GM18511 (cell line): ENCODE measurements at regions not wholly inside any gene's neighbourhood (a gene's known extent, or its start where the extent isn't known, plus 50 kb on each side); places are given as distances from the start of the nearest gene placed in this dataset.

Experiments
- ATAC-seq: cut with Tn5 transposase; IDR thresholded peaks from one replicate; pipeline ENCODE4 v1.9.1; 2021; ENCODE audit warnings: mild to moderate bottlenecking, moderate library complexity; ENCODE audit not compliant: unreplicated experiment

- ATAC-seq: no peak
Observed at GRCh38 chr14:105863296-105864108, 337.1 kb downstream of the TMEM121 start.

DNA sequence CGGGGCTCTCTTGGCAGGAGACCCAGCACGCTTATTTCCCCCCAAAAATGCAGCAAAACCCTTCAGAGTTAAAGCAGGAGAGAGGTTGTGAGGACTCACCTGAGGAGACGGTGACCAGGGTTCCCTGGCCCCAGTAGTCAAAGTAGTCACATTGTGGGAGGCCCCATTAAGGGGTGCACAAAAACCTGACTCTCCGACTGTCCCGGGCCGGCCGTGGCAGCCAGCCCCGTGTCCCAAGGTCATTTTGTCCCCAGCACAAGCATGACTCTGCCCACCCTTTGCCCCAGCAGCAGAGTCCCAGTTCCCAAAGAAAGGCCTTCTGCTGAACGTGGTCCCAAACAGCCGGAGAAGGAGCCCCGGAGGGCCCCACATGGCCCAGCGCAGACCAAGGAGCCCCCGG is 337.7 kb downstream of the TMEM121 start:
- no peak for ATAC-seq

DNA sequence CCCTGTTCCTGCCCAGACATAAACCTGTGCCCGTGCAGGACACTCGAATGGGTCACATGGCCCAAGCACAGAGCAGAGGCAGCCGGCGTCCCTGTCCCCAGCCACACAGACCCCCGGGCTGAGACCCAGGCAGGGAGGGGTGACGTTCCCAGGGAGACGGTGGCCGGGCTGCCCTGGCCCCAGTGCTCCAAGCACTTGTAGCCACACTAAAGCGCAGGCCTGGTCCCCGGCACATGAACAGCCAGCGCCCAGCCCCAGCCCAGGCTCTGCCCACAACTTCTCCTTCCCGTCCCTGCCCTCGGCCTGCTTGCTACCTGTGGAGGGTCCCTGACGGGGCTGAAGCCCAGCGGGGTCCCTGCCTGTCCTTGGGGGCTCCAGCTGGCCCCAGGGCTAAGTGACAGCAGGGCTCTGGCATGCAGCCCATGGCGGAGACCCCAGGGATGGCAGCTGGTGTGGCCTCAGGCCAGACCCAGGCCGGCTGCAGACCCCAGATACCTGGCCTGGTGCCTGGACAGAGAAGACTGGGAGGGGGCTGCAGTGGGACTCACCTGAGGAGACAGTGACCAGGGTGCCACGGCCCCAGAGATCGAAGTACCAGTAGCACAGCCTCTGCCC is 338.4 kb downstream of the TMEM121 start:
- ATAC-seq: no peak

GRCh38 chr14:105865266-105865903 is 339.0 kb downstream of the TMEM121 start:
- no peak for ATAC-seq

GRCh38 chr14:105865904-105866840 is 339.8 kb downstream of the TMEM121 start:
- ATAC-seq: no peak

GRCh38 chr14:105866841-105867321 is 340.5 kb downstream of the TMEM121 start:
- no peak for ATAC-seq

- ATAC-seq: no peak
Observed at GRCh38 chr14:105867961-105868599, 341.7 kb downstream of the TMEM121 start.

DNA sequence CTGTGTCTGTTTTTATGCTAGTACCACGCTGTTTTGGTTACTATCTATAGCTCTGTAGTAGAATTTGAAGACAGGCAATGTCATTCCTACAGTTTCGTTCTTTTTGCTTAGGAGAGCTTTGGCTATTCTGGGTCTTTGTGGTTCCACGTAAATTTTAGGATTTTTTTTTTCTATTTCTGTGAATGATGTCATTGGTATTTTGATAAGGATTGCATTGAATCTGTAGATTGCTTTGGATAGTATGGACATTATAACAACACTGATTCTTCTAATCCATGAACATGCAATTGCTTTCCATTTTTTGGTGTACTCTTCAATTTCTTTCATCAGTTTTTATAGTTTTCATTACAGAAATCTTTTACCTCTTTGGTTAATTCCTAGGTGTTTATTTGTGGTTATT is 345.2 kb downstream of the TMEM121 start:
- no peak for ATAC-seq

DNA sequence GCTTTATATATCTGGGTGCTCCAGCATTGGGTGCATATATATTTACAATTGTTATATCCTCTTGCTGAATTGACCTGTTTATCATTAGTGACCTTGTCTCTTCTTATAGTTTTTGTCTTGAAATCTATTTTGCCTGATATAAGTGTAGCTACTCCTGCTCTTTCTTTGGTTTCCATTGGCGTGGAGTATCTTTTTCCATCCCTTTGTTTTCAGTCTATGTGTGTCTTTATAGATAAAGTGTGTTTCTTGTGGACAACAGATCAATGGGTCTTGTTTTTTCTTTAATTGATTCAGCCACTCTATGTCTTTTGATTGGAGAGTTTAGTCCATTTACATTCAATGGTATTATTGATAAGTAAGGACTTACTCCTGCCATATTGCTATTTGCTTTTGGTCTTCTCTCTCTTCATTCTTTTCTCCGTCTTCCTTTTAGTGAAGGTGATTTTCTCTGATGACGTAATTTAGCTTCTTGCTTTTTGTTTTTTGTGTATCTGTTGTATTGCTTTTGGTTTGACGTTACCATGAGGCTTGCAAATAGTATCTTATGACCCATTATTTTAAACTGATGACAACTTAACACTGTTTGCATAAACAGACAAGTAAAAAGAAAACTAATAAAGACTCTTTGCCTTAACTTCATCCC is 347.6 kb downstream of the TMEM121 start:
- ATAC-seq: no peak

- ATAC-seq: no peak
Observed at GRCh38 chr14:105876158-105876557, 349.8 kb downstream of the TMEM121 start.

DNA sequence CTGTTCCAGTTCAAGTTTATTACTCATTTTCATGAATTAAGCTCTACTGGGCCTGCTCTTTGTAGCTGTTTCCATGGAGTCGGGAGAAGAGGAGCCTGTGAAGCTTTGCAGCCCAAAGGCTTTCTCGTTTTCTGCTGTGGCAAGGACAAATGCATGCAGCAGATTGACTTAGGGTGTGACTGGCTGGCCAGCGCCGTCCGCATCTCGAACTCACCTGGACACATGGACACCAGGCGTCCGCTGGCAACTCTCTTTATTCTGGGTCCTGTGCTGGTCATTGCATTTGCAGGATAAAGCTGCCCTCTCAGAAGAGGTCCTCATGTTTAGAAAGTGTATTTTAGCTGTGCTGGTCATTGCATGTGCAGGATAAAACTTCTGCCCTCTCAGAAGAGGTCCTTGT is 350.4 kb downstream of the TMEM121 start:
- ATAC-seq: no peak

DNA sequence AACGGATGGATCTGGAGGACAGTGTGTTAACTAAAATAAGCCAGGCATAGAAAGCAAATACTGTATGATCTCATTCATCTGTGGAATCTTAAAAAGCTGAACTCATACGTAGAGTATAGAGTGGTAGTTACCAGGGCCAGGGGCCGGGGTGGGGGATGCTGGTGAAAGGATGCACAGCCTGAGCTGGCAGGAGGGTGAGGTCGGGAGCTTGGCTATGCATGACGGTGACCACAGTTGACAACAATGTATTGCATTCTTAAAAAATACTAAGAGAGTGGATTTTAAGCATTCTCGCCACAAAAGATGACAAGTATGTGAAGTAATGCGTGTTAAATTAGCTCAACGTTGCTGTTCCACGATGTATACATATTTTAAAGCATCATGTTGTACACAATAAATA is 351.3 kb downstream of the TMEM121 start:
- no peak for ATAC-seq

GRCh38 chr14:105878125-105878524 is 351.7 kb downstream of the TMEM121 start:
- ATAC-seq: no peak

GRCh38 chr14:105878554-105878953 is 352.2 kb downstream of the TMEM121 start:
- no peak for ATAC-seq

DNA sequence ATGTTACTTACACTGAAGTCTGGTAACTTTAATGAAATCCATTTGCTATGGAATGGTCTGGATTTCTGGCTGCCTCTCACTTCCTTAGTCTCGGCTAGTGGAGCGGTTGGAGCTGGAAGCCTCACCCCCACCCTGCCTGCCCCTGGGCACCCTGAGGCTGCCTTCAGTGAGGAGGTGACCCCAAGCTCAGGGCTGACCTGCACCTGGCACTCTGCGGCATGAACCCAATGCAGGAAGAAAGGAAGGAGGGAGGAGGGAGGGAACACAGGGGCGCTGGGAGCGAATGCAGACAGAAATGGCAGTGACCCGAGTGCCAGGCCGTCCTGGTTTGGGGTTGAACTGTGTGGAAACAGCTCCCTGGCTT is 353.1 kb downstream of the TMEM121 start:
- no peak for ATAC-seq

DNA sequence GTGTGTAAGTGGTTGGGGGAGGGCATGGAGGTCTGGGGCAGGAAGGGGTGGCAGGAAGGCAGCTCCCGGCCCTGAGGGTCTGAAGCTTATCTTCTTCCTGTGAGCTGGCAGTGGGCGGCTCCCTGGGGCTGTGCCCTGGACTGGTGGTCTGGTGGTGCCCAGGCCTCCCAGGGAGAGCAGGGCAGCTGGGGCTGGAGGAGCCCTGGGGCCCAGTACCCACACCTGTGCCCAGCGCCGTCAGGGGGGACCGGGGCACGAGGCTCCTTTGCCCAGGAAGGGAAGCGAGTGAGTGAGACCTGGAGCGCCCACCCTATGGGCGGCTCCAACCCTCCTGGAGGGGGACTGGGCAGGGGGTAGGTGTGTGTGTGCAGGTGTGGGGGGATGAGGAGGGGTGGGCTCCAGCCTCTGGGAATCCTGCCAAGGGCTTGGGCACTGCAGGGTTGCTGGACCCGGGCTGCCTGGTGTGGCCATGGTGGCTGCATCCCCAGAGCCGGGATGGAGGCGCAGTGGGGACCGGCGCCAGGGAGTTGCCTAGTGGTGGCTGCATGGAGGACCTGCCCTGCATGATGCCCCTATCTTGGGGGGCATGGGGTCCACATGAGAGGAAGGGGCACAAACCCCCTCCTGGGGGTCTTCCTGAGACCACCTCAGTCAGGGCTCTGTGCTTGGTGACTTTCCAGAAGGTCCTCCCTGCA is 353.6 kb downstream of the TMEM121 start:
- ATAC-seq: no peak

GRCh38 chr14:105880616-105881015 is 354.2 kb downstream of the TMEM121 start:
- ATAC-seq: no peak

DNA sequence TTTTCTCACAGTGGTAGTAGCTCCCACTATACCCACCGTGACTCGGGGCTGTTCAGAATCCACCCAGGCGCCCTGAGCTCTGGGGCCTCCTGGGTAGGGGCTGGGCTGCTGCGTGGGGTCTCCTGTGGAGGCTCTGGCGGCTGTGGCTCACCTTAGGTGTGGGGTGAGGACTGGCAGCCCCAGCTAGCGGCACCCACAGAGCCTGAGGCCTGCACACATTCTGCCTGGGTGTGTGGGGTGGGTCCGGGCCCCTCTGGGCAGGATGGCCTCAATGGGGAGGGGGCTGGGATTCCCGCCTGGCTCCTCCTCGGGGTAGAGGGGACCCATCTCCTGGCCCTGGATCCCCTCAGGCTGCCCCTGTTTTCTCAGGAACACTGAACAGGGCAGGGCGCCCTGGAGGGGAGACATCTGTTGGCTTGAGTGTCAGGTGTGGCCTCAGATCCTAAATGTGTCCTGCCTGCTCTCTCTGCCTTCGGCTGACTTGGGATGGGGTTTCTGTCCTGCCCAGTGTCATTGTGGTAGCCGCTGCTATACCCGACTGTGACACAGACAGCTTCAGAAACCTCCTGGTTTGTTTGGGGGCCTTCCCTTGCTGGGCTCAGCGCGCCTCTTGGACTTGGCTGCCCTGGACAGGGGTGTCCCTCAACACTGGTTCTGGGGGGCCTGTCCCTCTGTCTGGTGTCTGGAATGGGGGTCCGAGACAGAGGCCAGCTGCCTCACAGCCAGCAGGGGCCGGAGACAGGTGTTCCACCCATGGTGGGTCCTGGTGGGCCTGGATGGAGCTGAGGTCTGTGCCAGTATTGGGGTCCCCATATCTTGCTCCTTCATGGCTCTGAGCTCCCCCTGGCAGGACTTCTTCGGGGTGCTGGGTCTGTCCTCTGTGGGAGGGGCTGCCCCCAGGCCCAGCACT is 354.9 kb downstream of the TMEM121 start:
- no peak for ATAC-seq
